ENCODE measurements at regions not wholly inside any gene's neighbourhood (a gene's known extent, or its start where the extent isn't known, plus 50 kb on each side); places are given as distances from the start of the nearest gene placed in this dataset.
"Not testable (repeated sequence)": the region's sequence is repeated elsewhere in the genome, so short reads cannot be mapped to it uniquely, and the experiment has no call there.

- no peak for DNase-seq
Observed at GRCh38 chr2:16111838-16112210, 171.5 kb downstream of the MYCN start.

DNA sequence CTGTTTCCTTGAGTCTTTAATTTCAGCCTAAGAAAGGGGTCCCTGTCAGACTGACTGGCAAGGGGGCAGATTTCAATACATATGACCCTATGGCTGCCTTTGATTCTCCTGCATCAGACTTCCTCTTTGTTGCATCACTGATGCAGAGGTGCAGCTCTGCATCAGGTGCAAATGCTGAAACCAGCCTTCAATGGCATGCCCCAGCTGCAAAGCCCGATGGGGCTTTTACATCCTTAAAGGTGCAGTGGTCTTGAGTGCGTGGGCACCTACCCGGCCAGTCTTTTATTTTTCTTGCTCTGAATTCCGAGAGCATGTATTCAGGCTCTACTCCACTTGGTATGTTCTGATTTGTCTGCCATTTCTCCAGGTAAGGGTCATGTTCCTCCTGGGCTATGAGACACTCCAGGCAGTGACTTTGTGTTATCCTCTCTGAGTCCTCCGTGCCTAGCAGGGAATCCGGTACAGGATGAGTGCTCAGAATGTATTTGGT lies 169.5 kb downstream of the MYCN start:
- DNase-seq: no peak

DNA sequence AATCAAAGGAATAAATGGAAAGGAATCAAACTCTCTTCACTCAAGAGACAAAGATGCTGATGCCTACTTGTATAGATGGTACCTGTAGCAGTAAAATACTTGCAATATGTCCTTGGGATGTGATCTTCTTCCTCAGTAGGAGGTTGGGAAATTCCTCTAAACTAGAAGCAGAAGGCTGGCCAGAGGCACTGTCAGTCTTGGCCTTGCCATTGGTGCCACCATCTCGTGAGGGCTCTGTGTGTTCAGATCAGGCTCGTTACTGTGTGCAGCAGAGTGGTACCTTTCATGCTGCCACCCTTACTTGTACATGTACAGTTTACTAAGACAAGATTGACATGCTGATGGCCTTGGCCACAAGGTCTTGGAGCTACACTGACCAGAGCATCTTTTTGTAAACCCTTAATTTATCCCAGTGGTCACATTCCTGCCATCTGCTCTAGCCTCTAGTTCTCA lies 169.0 kb downstream of the MYCN start:
- DNase-seq: no peak

DNA sequence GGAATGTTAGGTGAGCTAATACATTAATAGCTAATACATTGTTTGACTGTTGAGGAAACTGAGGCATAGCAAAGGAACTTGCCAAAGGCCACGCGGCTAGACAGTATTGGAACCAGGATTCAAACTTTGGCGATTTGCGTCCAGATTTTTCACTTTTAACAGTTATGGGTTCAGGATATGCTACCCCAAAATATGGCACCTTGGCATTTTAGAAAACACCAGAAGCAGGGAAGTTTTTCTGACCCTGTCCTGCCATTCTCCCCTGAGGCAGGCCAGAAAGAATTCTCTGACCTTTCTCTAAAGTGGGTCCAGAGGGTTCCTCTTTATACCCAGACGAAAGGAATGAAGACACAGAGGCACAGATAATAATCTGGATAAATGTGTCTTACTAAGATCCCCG lies 166.9 kb downstream of the MYCN start:
- DNase-seq: no peak

- no peak for DNase-seq
Observed at GRCh38 chr2:16106619-16107018, 166.3 kb downstream of the MYCN start.

- DNase-seq: no peak
Observed at GRCh38 chr2:16105669-16106281, 165.4 kb downstream of the MYCN start.

DNA sequence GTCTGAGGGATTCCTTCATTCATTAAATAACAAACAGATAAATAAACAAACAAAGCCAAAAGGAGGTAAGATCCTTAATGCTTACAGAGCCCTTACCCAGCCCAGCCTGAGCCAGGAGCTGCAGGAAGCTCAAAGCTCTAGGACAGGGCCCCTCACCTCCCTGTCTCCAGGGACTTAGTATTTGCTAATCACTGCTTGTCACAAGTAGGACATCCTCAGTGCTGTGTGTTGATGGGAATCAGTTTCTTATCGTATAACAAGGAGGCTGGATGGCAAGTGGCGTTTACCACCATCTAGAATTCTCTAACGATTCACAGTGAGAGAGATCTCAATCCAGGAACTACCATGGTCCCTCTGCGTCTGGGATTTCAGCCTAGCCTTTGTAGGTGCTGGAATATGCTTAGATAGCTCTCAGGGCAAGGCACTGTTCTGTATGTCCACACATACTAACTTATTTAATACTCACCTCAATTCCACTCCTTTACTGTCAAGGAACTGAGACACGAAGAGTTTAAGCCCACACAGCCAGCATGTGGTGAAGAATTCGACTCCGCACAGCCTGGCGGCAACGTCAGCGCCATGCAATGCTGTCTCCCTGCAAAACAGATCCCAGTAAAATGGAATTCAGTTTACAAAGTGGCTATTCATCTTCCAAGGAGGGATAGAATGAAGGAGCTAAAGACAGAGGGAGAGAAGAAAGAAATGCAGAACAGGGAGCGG lies 164.8 kb downstream of the MYCN start:
- no peak for DNase-seq

- no peak for DNase-seq
Observed at GRCh38 chr2:16104315-16104948, 164.1 kb downstream of the MYCN start.

- no peak for DNase-seq
Observed at GRCh38 chr2:16103614-16104314, 163.4 kb downstream of the MYCN start.

DNA sequence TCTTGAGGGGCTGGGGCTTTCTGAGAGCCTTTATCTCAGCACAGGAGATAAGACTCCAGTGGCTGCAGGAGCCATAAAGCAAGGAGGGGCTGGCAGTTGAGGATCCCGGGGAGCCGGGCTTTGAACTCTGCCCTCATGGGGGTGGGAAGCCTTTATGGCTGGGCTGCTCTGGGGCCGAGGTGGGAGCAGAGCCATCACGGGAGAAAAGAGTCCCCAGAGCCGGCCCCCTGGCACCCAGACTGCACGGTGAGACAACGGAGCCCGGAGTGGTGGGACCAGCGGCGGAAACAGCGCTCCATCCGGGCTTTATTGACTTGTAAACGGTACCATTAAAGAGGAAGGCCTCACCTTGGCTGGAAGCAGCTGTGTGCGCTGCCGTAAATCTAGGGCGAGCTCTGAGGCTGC lies 162.6 kb downstream of the MYCN start:
- no peak for DNase-seq

DNA sequence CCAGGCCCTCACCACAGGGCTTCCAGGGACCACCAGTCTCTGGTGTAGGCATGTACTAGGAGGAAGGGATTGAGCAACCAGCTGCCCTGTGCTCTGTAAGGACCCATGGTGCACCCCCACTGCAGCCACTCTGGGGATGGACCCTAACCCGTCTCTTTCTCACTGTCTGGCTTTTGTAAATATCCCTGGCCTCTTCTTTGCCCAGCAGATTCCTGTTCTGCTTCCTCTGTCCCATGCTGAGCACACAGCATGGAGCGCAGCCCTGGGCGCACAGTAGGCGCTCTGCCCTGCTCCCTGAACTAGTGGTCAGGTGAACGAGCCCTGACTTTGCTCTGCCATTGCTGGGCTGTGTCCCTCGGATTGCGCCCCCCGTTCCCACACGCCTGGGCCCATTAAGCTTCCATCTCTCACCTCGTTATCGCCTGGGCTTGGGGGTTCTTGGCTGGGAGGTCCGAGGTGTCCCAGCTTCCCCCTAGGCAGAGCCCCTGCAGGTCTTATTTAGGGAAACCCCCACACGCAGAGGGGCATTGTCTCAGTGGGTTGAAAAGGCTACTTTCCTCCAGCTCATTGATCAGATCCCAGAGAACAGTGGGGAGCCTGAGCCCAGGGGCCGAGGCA lies 162.1 kb downstream of the MYCN start:
- DNase-seq: no peak

DNA sequence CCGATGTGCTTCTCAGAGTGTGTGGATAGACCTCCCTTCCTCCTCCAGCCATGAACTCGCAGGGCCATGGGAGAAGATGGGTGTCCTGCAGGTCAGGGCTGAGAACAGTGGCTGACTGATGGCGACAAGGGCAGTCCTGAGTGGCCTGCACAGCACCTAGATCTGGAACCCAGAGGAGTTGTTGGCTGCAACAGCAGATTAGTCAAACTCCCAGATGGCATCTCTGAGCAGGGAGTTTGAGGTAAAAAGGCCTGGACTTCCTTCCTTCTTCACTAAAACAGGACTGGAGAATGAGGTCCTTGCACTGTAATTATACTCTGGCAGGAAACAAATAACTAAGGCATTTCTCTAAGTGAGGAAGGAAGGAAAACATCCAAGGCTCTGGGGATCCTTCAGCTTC lies 160.8 kb downstream of the MYCN start:
- no peak for DNase-seq

DNA sequence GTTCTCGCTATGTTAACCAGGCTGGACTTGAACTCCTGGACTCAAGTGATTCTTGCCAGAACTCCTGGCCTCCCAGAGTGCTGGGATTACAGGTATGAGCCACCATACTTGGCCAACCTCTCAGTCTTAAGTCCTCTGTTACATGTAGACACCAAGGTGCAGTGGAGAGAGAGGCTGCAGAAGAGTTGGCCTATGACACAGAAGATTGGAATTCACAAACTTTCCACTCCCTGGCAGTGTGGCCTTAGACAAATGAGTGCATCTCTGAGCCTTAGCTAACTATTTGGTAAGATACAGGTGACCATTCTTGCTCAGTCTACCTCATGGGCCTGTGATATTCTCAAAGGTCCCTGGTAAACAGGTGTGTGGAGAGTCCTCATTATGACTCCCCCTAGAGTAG lies 159.7 kb downstream of the MYCN start:
- no peak for DNase-seq

DNA sequence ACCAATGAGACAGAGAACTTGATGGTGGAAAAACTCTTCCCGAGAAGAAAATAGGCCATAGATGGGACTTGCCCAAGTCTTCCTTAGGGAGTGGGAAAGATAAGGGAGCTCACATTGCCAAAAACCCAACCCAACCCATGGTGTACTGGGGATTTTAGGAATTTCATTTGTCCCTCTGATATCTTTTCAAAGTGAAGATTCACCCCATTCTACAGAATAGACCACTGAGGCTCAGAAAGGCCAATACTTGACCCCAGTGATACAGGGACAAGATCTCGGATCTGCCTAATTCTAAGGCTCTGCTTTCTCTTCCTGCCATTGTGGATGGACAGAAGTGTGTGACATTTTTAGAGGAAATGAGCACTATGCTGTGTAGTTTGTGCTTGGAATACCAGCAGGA lies 159.0 kb downstream of the MYCN start:
- no peak for DNase-seq

GRCh38 chr2:16096962-16097361 lies 156.6 kb downstream of the MYCN start:
- DNase-seq: no peak

DNA sequence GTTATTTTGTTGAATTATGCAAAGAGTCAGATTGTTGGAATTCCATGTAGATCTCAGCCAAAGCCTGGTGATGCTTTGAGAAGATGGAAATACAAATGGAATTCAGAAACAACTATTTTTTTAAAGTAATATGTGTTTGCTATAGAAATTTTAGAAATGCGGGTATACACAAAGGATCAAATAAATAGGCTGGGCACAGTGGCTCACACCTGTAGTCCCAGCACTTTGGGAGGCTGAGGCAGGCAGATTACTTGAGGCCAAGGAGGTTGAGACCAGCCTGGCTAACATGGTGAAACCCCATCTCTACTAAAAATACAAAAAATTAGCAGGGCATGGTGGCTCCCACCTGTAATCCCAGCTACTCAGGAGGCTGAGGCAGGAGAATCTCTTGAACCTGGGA lies 155.1 kb downstream of the MYCN start:
- DNase-seq: not testable (repeated sequence)

- DNase-seq: no peak
Observed at GRCh38 chr2:16094811-16095210, 154.5 kb downstream of the MYCN start.

DNA sequence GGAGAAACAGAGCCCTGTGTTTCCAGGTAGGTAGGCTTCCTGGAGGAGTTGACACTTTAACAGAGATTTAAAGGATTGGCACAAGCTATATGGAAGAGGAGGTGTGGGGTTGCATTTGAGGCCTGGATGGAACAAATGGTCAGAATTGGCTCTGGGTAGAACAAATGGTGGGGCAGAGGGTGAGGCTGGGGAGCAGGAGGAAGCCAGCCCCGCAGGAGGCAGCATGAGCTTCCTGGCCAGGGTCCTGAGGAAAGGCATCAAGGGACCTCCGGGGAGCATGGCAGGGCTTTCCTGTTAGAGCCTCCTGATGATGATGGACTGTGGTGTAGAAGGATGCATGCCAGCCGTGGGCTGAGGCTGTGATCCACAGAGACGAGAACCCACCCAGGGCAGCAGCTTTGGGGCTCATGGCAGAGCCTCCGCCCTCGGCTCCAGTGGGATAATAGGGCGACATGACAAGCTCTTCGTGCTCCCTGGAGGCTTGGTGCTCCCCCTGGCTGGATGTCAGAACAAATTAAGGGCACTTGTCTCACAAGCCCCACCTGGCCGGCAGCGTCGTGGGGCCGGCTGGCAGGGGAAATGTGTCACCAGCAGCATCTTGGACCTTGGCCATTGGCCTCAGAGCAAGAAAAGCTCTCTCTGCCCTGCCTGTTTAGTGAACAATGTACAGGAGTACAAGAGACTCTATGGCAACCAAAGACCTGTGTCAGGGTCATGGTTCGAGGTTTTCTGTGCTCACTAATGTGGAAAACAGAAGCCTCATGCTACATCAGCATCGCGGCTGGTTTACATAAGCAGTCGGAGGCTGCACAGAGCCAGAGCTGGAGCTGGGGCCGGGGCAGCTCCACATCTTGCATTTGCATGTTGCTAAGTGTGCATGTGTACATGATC lies 153.5 kb downstream of the MYCN start:
- no peak for DNase-seq

GRCh38 chr2:16092861-16093638 lies 152.7 kb downstream of the MYCN start:
- no peak for DNase-seq

DNA sequence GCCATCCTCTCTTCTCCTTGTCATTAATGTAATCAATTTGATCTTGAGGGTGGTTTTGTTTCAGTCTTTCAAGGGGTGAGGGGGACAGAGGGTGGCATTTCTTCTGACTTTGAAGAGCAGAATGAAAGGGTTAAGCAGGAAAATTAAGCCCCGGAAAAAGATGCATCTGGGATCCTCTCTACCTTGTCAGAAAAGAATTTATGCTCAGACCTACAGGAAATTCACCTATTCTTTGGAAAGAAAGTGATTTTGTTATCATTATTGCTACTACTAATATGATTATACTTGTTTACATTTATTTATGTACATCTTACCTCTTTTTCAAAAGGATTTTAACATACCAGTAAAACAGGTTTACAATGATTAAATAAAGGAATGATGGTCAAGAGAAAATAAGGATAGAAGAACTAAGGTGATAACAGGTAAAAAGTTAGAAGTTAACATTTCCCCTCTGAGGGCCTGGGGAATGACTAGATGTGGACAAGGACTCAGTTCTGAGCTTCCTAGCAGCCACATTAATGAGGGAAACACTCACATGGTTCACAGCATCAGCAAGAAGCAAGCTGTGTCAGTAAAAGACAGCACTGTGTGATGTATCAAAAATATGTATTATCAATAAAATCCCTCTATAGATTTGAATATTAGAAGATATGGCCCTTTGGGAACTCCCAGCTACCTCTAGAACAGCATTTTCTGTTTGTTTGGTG lies 151.4 kb downstream of the MYCN start:
- DNase-seq: no peak

Data from activated T-cell treated with anti-CD3 and anti-CD28 coated beads, Interleukin-2, amount 50 U/mL, for 1 hour (primary cell).